ENCODE measurements at regions not wholly inside any gene's neighbourhood (a gene's known extent, or its start where the extent isn't known, plus 50 kb on each side); places are given as distances from the start of the nearest gene placed in this dataset.

DNA sequence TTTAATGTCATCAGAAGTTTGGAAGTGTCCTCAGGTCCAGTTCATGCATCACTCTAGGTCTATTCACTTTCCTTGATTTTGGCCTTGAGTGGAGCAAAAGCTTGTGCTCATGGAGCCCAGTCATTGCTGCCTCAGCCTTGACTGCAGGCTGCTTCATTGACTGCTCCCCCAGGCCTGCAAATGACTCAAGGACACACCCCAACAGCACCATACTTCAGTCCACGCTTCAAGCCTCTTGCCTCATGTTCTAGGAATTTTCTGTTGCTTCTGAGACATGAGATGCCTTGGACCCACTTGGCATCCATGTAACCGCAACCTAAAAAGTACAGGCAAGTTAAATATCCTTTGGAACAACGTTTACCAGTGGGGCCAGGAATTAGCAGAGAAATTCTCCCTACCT lies 193.7 kb downstream of the PIK3R1 start:
- Histone ChIP-seq H4K20me1 (ENCODE audit: insufficient read depth, low read length) (no peaks in the 10 kb centered on the region), H3F3A (ENCODE audit: insufficient read depth, low read length) (no peaks in the 10 kb centered on the region), H3K9me2 (ENCODE audit: low read depth, low read length) (no peaks in the 10 kb centered on the region), H3K4me3 (ENCODE audit: low read depth, low read length, poor library complexity, severe bottlenecking) (no peak overlapping the region), H2AFZ (ENCODE audit: low read length) (no peak overlapping the region), H3K36me3 (ENCODE audit: insufficient read depth, low read length) (no peaks in the 10 kb centered on the region), H3K27ac (ENCODE audit: low read depth, low read length, poor library complexity, severe bottlenecking) (no peak overlapping the region), H3K4me2 (ENCODE audit: low read length) (no peak overlapping the region), H3K79me2 (ENCODE audit: insufficient read depth, low read length) (no peaks in the 10 kb centered on the region), H3K27me3 (ENCODE audit: insufficient read depth, low read length) (no peaks in the 10 kb centered on the region), H3K4me1 (ENCODE audit: insufficient read depth, low read length, severe bottlenecking) (no peaks in the 10 kb centered on the region), H3K9me3 (ENCODE audit: low read length) (no peaks in the 10 kb centered on the region), H3K9ac (ENCODE audit: low read length) (no peak overlapping the region)
- TF ChIP-seq, protein P1, sequence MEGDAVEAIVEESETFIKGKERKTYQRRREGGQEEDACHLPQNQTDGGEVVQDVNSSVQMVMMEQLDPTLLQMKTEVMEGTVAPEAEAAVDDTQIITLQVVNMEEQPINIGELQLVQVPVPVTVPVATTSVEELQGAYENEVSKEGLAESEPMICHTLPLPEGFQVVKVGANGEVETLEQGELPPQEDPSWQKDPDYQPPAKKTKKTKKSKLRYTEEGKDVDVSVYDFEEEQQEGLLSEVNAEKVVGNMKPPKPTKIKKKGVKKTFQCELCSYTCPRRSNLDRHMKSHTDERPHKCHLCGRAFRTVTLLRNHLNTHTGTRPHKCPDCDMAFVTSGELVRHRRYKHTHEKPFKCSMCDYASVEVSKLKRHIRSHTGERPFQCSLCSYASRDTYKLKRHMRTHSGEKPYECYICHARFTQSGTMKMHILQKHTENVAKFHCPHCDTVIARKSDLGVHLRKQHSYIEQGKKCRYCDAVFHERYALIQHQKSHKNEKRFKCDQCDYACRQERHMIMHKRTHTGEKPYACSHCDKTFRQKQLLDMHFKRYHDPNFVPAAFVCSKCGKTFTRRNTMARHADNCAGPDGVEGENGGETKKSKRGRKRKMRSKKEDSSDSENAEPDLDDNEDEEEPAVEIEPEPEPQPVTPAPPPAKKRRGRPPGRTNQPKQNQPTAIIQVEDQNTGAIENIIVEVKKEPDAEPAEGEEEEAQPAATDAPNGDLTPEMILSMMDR (IDR thresholded peaks at IDR 0.05; ENCODE audit: low read length): no peak
- TF ChIP-seq EZH2 (IDR thresholded peaks at IDR 0.05; ENCODE audit: borderline replicate concordance, low read length): no peak

DNA sequence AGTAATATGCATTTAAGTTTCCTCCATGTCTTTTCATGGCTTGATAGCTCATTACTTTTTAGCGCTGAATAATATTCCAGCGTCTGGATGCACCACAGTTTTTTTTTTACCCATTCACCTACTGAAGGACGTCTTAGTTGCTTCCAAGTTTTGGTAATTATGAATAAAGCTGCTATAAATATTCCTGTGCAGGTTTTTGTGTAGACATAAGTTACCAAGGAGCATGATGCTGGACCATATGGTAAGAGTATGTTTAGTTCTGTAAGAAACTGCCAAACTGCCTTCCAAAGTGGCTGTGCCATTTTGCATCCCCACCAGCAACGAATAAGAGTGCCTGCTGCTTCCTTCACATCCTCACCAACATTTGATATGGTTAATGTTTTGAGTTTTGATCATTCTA lies 195.6 kb downstream of the PIK3R1 start:
- H3K4me1 ChIP-seq (ENCODE audit: insufficient read depth, low read length, severe bottlenecking): no peaks in the 10 kb centered on the region
- no peaks in the 10 kb centered on the region for H4K20me1 ChIP-seq (ENCODE audit: insufficient read depth, low read length)
- H3K27ac ChIP-seq (ENCODE audit: low read depth, low read length, poor library complexity, severe bottlenecking): no peak overlapping the region
- H3K4me2 ChIP-seq (ENCODE audit: low read length): no peak overlapping the region
- H2AFZ ChIP-seq (ENCODE audit: low read length): no peak overlapping the region
- no peaks in the 10 kb centered on the region for H3K27me3 ChIP-seq (ENCODE audit: insufficient read depth, low read length)
- no peaks in the 10 kb centered on the region for H3K9me3 ChIP-seq (ENCODE audit: low read length)
- no peaks in the 10 kb centered on the region for H3K9me2 ChIP-seq (ENCODE audit: low read depth, low read length)
- no peak for TF ChIP-seq EZH2 (IDR thresholded peaks at IDR 0.05; ENCODE audit: borderline replicate concordance, low read length)
- TF ChIP-seq, protein P1 (IDR thresholded peaks at IDR 0.05; ENCODE audit: low read length): no peak
- no peak overlapping the region for H3K9ac ChIP-seq (ENCODE audit: low read length)
- no peaks in the 10 kb centered on the region for H3F3A ChIP-seq (ENCODE audit: insufficient read depth, low read length)
- no peaks in the 10 kb centered on the region for H3K79me2 ChIP-seq (ENCODE audit: insufficient read depth, low read length)
- H3K4me3 ChIP-seq (ENCODE audit: low read depth, low read length, poor library complexity, severe bottlenecking): no peak overlapping the region
- H3K36me3 ChIP-seq (ENCODE audit: insufficient read depth, low read length): no peaks in the 10 kb centered on the region

DNA sequence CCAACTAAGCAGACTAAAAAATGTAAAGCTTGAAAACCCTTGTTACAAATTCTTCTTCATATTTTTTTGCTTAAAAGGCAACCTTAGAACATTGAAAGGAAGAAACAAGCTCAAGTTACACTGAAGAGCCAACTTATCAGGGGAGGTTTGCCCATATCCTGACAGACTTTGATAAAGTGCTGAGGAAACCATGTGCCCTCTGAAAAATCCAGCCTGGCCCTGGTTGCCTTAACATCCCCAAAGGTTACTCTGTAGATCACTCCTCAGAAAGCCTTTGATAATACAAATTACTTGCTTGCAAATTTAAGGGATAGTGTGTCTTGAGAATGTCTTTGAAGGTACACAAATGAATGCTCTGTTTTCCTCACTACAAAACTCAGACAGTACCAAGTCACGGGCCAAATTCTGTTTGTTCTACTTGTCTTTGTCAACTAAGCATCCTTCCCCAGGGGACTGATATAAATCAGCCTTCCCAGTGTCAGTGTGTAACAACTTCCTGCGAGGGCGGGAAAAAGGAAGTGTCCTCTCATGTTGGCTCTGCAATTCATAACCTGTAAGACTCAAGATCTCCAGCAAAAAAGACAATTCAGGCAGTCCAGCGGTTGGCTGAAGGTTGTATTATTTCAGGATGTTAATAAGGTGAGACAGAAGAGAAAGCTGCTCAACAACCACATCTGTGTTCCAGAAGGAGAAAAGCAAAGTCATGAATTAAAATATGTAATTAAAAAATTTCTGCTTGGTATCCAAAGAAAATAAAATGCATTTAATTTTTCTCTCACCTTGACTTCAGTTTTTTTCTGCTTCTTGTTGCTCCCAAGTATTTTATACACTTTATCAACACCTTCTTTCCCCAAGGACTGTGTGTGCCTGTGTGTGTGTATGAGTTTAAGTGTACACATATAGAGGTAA lies 199.9 kb downstream of the PIK3R1 start:
- Histone ChIP-seq H4K20me1 (ENCODE audit: insufficient read depth, low read length) (no peaks in the 10 kb centered on the region), H3K4me3 (ENCODE audit: low read depth, low read length, poor library complexity, severe bottlenecking) (no peak overlapping the region), H3K36me3 (ENCODE audit: insufficient read depth, low read length) (no peaks in the 10 kb centered on the region), H3K9ac (ENCODE audit: low read length) (no peak overlapping the region), H3K9me2 (ENCODE audit: low read depth, low read length) (no peaks in the 10 kb centered on the region), H3K27me3 (ENCODE audit: insufficient read depth, low read length) (no peaks in the 10 kb centered on the region), H3K4me1 (ENCODE audit: insufficient read depth, low read length, severe bottlenecking) (no peaks in the 10 kb centered on the region), H3K27ac (ENCODE audit: low read depth, low read length, poor library complexity, severe bottlenecking) (no peak overlapping the region), H3K4me2 (ENCODE audit: low read length) (no peak overlapping the region), H3K79me2 (ENCODE audit: insufficient read depth, low read length) (no peaks in the 10 kb centered on the region), H3F3A (ENCODE audit: insufficient read depth, low read length) (no peaks in the 10 kb centered on the region), H3K9me3 (ENCODE audit: low read length) (no peaks in the 10 kb centered on the region), H2AFZ (ENCODE audit: low read length) (no peak overlapping the region)
- TF ChIP-seq, protein P1 (IDR thresholded peaks at IDR 0.05; ENCODE audit: low read length): no peak
- TF ChIP-seq EZH2 (IDR thresholded peaks at IDR 0.05; ENCODE audit: borderline replicate concordance, low read length): no peak
